ENCODE measurements at regions not wholly inside any gene's neighbourhood (a gene's known extent, or its start where the extent isn't known, plus 50 kb on each side); places are given as distances from the start of the nearest gene placed in this dataset.
"Not testable (repeated sequence)": the region's sequence is repeated elsewhere in the genome, so short reads cannot be mapped to it uniquely, and the experiment has no call there.

DNA sequence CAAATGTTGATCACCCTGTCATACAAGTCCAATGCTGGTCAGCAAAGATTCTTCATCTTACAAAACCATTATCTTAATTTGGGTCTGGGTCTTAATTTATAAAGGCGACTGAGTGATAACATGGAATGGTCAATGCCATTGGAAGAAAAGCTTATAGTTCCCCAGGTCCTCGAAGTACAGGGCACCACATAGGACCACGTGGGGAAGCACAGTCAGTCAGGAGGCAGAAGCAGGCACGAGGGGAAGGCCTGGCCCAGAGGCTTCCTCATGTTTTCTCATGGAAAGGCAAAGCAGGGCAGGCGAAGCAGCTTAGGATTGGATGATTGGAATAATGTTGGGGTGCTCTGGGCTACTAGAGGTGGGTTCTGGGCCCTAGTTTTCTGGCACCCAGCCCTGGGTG is 175.7 kb downstream of the FASLG start:
- DNase-seq (ENCODE audit: low read depth in 1 of 2, low spot score in 1 of 2) = no peak
- TF ChIP-seq, protein P1, sequence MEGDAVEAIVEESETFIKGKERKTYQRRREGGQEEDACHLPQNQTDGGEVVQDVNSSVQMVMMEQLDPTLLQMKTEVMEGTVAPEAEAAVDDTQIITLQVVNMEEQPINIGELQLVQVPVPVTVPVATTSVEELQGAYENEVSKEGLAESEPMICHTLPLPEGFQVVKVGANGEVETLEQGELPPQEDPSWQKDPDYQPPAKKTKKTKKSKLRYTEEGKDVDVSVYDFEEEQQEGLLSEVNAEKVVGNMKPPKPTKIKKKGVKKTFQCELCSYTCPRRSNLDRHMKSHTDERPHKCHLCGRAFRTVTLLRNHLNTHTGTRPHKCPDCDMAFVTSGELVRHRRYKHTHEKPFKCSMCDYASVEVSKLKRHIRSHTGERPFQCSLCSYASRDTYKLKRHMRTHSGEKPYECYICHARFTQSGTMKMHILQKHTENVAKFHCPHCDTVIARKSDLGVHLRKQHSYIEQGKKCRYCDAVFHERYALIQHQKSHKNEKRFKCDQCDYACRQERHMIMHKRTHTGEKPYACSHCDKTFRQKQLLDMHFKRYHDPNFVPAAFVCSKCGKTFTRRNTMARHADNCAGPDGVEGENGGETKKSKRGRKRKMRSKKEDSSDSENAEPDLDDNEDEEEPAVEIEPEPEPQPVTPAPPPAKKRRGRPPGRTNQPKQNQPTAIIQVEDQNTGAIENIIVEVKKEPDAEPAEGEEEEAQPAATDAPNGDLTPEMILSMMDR (IDR thresholded peaks at IDR 0.05; ENCODE audit: insufficient read depth, low read length) = no peak
- TF ChIP-seq SPI1 (IDR thresholded peaks at IDR 0.05; ENCODE audit: borderline replicate concordance, low read depth) = no peak
- no peaks in the 10 kb centered on the region for H3K27me3 ChIP-seq (ENCODE audit: insufficient read depth, poor library complexity, severe bottlenecking)
- no peak overlapping the region for H3K4me3 ChIP-seq (replicated peaks; ENCODE audit: insufficient read depth, low read length)
- H3K27ac ChIP-seq (replicated peaks) = no peak overlapping the region

DNA sequence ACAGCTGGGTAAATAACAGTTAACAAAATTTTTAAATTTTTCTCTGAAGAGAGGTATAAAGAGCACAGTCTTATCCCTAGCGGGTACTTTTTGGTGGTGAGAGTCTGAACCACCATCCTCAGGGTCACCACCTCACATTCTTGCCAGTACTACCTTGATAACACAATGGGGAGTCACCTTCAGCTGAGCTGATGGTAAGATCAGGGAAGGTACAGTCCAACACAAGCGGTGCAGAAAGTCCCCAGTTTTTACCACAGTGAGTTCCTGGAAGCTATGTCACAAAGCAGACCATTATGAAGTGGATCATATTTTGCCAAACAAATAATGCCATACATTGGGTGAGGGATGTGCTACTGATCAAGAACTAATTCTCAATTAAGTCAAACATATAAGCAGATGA is 176.9 kb downstream of the FASLG start:
- no peak overlapping the region for H3K27ac ChIP-seq (replicated peaks)
- DNase-seq (ENCODE audit: low read depth in 1 of 2, low spot score in 1 of 2) = no peak
- TF ChIP-seq SPI1 (IDR thresholded peaks at IDR 0.05; ENCODE audit: borderline replicate concordance, low read depth) (no peak), GABPA (IDR thresholded peaks at IDR 0.05; ENCODE audit: low read depth) (no peak), POLR2AphosphoS5 (IDR thresholded peaks at IDR 0.05; ENCODE audit: low read depth) (no peak)
- TF ChIP-seq, protein P2, sequence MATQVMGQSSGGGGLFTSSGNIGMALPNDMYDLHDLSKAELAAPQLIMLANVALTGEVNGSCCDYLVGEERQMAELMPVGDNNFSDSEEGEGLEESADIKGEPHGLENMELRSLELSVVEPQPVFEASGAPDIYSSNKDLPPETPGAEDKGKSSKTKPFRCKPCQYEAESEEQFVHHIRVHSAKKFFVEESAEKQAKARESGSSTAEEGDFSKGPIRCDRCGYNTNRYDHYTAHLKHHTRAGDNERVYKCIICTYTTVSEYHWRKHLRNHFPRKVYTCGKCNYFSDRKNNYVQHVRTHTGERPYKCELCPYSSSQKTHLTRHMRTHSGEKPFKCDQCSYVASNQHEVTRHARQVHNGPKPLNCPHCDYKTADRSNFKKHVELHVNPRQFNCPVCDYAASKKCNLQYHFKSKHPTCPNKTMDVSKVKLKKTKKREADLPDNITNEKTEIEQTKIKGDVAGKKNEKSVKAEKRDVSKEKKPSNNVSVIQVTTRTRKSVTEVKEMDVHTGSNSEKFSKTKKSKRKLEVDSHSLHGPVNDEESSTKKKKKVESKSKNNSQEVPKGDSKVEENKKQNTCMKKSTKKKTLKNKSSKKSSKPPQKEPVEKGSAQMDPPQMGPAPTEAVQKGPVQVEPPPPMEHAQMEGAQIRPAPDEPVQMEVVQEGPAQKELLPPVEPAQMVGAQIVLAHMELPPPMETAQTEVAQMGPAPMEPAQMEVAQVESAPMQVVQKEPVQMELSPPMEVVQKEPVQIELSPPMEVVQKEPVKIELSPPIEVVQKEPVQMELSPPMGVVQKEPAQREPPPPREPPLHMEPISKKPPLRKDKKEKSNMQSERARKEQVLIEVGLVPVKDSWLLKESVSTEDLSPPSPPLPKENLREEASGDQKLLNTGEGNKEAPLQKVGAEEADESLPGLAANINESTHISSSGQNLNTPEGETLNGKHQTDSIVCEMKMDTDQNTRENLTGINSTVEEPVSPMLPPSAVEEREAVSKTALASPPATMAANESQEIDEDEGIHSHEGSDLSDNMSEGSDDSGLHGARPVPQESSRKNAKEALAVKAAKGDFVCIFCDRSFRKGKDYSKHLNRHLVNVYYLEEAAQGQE (IDR thresholded peaks at IDR 0.05; ENCODE audit: insufficient replicate concordance, low read depth) = no peak

DNA sequence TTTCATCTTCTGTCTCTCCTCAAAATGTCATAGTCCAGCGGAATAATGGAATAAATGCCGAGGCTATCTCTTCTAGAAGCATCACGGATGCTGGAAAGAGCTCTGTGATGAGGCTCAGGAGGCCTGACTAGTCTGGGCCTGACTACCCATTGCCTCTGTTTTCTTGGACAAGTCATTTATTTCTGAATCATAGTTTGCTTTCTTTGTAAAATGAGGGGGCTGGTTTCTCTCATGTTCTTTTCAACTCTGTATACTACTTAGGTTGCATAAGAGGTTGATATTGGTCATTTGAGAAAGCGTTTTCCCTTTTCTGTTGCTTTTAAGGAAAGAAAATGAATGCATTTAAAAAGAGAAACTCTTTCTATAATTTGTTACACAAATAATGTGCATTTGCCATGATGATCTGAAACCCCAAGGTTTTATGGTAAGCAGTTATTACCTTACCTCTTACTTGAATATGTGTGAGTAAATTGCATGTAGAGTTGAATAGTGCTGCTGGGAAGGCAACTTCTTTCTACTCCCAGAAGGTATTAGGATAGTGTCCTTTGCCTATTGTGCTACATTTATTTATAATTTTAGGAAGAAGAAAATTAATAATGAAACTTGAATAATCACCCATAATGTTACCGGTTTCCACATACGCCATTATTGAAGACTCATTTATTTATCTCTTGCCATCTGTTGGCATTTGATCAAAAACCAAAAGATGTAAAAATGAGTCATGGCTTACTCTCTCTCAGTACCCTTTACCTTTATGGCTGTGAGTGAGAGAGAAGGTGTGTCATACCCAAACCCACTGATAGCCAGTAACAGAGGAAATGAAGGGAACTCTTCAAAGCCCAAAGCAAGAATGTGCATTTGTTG is 179.1 kb downstream of the FASLG start:
- H3K27ac ChIP-seq (replicated peaks) = no peak overlapping the region
- no peaks in the 10 kb centered on the region for H3K27me3 ChIP-seq (ENCODE audit: insufficient read depth, poor library complexity, severe bottlenecking)
- no peak overlapping the region for H3K4me3 ChIP-seq (replicated peaks; ENCODE audit: insufficient read depth, low read length)
- DNase-seq (ENCODE audit: low read depth in 1 of 2, low spot score in 1 of 2) = no peak
- TF ChIP-seq, protein P2 (IDR thresholded peaks at IDR 0.05; ENCODE audit: insufficient replicate concordance, low read depth) = no peak
- TF ChIP-seq GABPA (IDR thresholded peaks at IDR 0.05; ENCODE audit: low read depth) (no peak), POLR2AphosphoS5 (IDR thresholded peaks at IDR 0.05; ENCODE audit: low read depth) (no peak), SPI1 (IDR thresholded peaks at IDR 0.05; ENCODE audit: borderline replicate concordance, low read depth) (no peak)
- TF ChIP-seq, protein P1 (IDR thresholded peaks at IDR 0.05; ENCODE audit: insufficient read depth, low read length) = no peak

More for the DNA sequence above, 176.9 kb downstream of the FASLG start:
- Histone ChIP-seq H3K4me3 (replicated peaks; ENCODE audit: insufficient read depth, low read length) (no peak overlapping the region), H3K27me3 (ENCODE audit: insufficient read depth, poor library complexity, severe bottlenecking) (no peaks in the 10 kb centered on the region)

DNA sequence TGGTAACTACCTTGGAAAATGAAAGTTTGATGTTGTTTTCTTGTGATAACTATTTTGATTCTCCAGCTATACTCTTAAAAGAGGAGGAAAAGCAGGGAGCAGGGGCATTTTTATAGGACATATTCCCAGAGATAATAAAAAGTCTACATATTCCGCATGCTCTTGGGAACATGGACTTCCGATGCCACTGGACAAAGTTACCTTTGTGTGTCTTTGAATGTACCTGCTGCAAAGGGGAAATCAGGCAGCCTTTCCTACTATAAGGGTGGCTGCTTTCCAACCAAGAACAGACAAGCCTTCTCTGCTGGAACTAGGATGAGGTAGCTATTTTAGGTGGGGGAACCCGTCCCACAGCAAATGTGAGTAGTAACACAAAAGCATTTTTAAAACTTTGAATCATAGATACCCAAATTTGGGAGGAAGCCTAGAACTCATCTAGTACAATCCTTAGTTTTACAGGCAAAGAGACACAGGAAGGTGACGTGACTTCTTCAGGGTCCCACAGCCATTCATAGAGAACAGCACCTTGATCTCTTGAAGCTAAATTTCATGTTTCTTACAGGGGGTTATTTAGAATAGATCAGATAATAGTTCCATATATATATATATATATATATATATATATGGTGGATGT is 179.9 kb downstream of the FASLG start:
- DNase-seq (ENCODE audit: low read depth in 1 of 2, low spot score in 1 of 2) = no peak
- Histone ChIP-seq H3K4me3 (replicated peaks; ENCODE audit: insufficient read depth, low read length) (no peak overlapping the region), H3K27ac (replicated peaks) (no peak overlapping the region), H3K27me3 (ENCODE audit: insufficient read depth, poor library complexity, severe bottlenecking) (no peaks in the 10 kb centered on the region)
- TF ChIP-seq SPI1 (IDR thresholded peaks at IDR 0.05; ENCODE audit: borderline replicate concordance, low read depth) (no peak), POLR2AphosphoS5 (IDR thresholded peaks at IDR 0.05; ENCODE audit: low read depth) (no peak), GABPA (IDR thresholded peaks at IDR 0.05; ENCODE audit: low read depth) (no peak)
- TF ChIP-seq, protein P1 (IDR thresholded peaks at IDR 0.05; ENCODE audit: insufficient read depth, low read length) = no peak
- TF ChIP-seq, protein P2 (IDR thresholded peaks at IDR 0.05; ENCODE audit: insufficient replicate concordance, low read depth) = no peak

DNA sequence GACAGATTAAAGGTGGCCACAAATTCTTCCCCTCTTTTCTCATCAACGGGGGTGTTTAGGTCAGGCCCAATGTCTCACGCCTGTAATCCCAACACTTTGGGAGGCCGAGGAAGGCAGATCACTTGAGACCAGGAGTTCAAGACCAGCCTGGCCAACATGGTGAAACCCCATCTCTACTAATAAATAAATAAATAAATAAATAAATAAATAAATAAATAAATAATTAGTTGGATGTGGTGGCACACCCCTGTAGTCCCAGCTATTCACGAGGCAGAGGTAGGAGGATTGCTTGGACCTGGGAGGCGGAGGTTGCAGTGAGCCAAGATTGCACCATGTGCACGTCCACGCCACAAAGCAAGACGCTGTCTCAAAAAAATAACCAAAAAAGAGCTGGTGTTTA is 180.7 kb downstream of the FASLG start:
- H3K4me3 ChIP-seq (replicated peaks; ENCODE audit: insufficient read depth, low read length); H3K27me3 ChIP-seq (ENCODE audit: insufficient read depth, poor library complexity, severe bottlenecking); H3K27ac ChIP-seq (replicated peaks); DNase-seq (ENCODE audit: low read depth in 1 of 2, low spot score in 1 of 2): not testable (repeated sequence)
